ENCODE measurements at regions not wholly inside any gene's neighbourhood (a gene's known extent, or its start where the extent isn't known, plus 50 kb on each side); places are given as distances from the start of the nearest gene placed in this dataset.

DNA sequence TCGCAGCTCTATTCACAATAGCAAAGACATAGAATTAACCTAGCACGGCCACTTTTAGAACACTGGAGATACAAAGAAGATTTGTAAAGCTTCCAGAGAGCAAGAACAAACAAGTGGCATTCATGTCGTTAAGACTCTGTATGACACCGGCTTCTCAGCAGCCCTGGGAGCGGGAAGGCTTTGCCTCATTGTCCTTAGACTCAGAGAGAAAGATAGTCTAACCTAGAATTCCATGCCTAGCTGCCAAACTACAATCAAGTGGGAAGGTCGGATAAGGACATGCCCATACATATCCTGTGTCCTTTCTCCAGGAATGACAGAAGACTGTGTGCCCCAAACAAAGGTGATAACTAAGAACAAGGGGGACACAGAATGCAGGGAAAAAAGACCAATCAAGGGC, 1038.3 kb downstream of the BCL11B start:
- H3K36me3 ChIP-seq (ENCODE audit: control insufficient read depth, insufficient read depth, low read length) = no peaks in the 10 kb centered on the region
- WGBS (ENCODE audit: insufficient coverage, low lambda C conversion rate) = 100% methylated on average over 1 of the region's 6 CpGs
- no peak overlapping the region for H3K4me3 ChIP-seq (ENCODE audit: low read length)
- DNase-seq = no peak
- no peaks in the 10 kb centered on the region for H3K27me3 ChIP-seq (ENCODE audit: control insufficient read depth, insufficient read depth, low read length)
- no peak overlapping the region for H3K27ac ChIP-seq (ENCODE audit: low read length)
- H3K4me1 ChIP-seq (ENCODE audit: control insufficient read depth, insufficient read depth, low read length) = no peaks in the 10 kb centered on the region
- no peaks in the 10 kb centered on the region for H3K9me3 ChIP-seq (ENCODE audit: control insufficient read depth, low read depth, low read length)

DNA sequence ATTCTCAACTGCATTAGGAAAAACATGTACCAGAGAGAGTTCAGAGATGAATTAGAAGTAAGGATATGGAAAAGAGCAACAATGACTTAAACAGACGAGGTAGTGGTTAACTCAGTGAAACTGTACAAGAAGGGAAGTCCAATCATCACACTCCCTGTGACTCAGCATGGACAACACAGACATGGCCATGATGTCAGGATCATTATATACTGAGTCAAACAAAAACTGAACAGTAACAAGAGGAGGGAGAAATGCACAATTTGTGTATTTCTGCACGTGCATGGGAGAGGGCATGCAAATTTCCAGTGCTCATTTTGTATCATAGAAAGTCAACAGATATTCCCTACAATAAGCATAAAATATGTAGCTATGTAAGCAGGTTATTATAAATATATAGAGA, 1037.8 kb downstream of the BCL11B start:
- Histone ChIP-seq H3K27me3 (ENCODE audit: control insufficient read depth, insufficient read depth, low read length) (no peaks in the 10 kb centered on the region), H3K4me1 (ENCODE audit: control insufficient read depth, insufficient read depth, low read length) (no peaks in the 10 kb centered on the region), H3K4me3 (ENCODE audit: low read length) (no peak overlapping the region), H3K9me3 (ENCODE audit: control insufficient read depth, low read depth, low read length) (no peaks in the 10 kb centered on the region), H3K36me3 (ENCODE audit: control insufficient read depth, insufficient read depth, low read length) (no peaks in the 10 kb centered on the region), H3K27ac (ENCODE audit: low read length) (no peak overlapping the region)
- DNase-seq = no peak
- WGBS (ENCODE audit: insufficient coverage, low lambda C conversion rate) = no CpG with 5 or more reads among the region's 2 CpGs

DNA sequence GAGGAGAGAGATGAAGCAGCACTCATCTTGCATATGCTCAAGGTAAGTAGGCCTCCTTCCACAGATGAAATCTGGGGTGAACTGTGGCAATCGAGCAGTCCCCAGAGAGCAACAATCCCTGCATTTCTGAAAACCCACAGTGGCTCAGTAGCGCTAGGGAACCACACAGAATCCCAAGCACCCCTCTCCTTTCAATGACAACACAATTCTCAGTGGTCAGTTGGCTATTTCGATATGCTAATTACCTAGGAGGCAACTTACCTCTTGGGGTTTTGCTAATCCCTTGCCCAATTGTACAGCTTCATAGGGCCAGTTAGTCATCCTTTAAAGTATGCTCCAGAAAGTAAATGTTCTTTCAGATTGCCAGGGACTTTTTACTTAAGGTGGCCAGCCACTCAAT, 1035.7 kb downstream of the BCL11B start:
- Histone ChIP-seq H3K27me3 (ENCODE audit: control insufficient read depth, insufficient read depth, low read length) (no peaks in the 10 kb centered on the region), H3K9me3 (ENCODE audit: control insufficient read depth, low read depth, low read length) (no peaks in the 10 kb centered on the region), H3K36me3 (ENCODE audit: control insufficient read depth, insufficient read depth, low read length) (no peaks in the 10 kb centered on the region), H3K4me1 (ENCODE audit: control insufficient read depth, insufficient read depth, low read length) (no peaks in the 10 kb centered on the region), H3K27ac (ENCODE audit: low read length) (no peak overlapping the region), H3K4me3 (ENCODE audit: low read length) (no peak overlapping the region)
- WGBS (ENCODE audit: insufficient coverage, low lambda C conversion rate) = no CpG with 5 or more reads among the region's 3 CpGs
- DNase-seq = no peak

GRCh38 chr14:98237939-98238338, 1034.1 kb downstream of the BCL11B start:
- no CpG with 5 or more reads among the region's 4 CpGs for WGBS (ENCODE audit: insufficient coverage, low lambda C conversion rate)

DNA sequence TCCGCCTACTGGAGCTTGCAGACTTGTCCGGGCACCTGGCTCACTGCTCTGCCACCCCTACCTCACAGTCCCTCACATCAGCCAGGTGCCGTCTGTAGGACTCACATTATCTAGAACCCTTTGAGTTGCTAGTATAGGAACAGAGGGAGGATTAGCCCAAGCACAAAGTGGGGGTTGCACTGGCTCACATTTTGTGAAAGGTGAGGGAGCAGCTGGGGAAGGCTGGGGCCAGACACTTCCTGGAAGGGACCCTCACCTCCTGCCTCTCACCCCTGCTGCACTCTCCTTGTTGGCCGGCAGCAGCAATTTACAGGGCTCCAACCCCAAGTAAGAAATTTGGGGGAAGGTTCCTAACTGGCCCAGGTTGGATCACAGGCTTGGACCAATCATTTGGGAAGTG, 1031.6 kb downstream of the BCL11B start:
- no CpG with 5 or more reads among the region's 4 CpGs for WGBS (ENCODE audit: insufficient coverage, low lambda C conversion rate)
- H3K27ac ChIP-seq (ENCODE audit: low read length) = no peak overlapping the region
- H3K27me3 ChIP-seq (ENCODE audit: control insufficient read depth, insufficient read depth, low read length) = no peaks in the 10 kb centered on the region

More at GRCh38 chr14:98237939-98238338, 1034.1 kb downstream of the BCL11B start:
- Histone ChIP-seq H3K9me3 (ENCODE audit: control insufficient read depth, low read depth, low read length) (no peaks in the 10 kb centered on the region), H3K27ac (ENCODE audit: low read length) (no peak overlapping the region), H3K27me3 (ENCODE audit: control insufficient read depth, insufficient read depth, low read length) (no peaks in the 10 kb centered on the region), H3K4me1 (ENCODE audit: control insufficient read depth, insufficient read depth, low read length) (no peaks in the 10 kb centered on the region), H3K36me3 (ENCODE audit: control insufficient read depth, insufficient read depth, low read length) (no peaks in the 10 kb centered on the region), H3K4me3 (ENCODE audit: low read length) (no peak overlapping the region)
- DNase-seq = no peak

GRCh38 chr14:98242903-98243302, 1029.1 kb downstream of the BCL11B start:
- no peaks in the 10 kb centered on the region for H3K4me1 ChIP-seq (ENCODE audit: control insufficient read depth, insufficient read depth, low read length)
- no peak overlapping the region for H3K4me3 ChIP-seq (ENCODE audit: low read length)
- H3K36me3 ChIP-seq (ENCODE audit: control insufficient read depth, insufficient read depth, low read length) = no peaks in the 10 kb centered on the region
- no peak for DNase-seq
- H3K27me3 ChIP-seq (ENCODE audit: control insufficient read depth, insufficient read depth, low read length) = no peaks in the 10 kb centered on the region
- no peak overlapping the region for H3K27ac ChIP-seq (ENCODE audit: low read length)
- 100% methylated on average over 1 of the region's 6 CpGs for WGBS (ENCODE audit: insufficient coverage, low lambda C conversion rate)
- no peaks in the 10 kb centered on the region for H3K9me3 ChIP-seq (ENCODE audit: control insufficient read depth, low read depth, low read length)

More for the DNA sequence above, 1031.6 kb downstream of the BCL11B start:
- Histone ChIP-seq H3K4me3 (ENCODE audit: low read length) (no peak overlapping the region), H3K9me3 (ENCODE audit: control insufficient read depth, low read depth, low read length) (no peaks in the 10 kb centered on the region), H3K4me1 (ENCODE audit: control insufficient read depth, insufficient read depth, low read length) (no peaks in the 10 kb centered on the region), H3K36me3 (ENCODE audit: control insufficient read depth, insufficient read depth, low read length) (no peaks in the 10 kb centered on the region)
- no peak for DNase-seq

- no peak overlapping the region for H3K4me3 ChIP-seq (ENCODE audit: low read length)
- H3K36me3 ChIP-seq (ENCODE audit: control insufficient read depth, insufficient read depth, low read length) = no peaks in the 10 kb centered on the region
- WGBS (ENCODE audit: insufficient coverage, low lambda C conversion rate) = no CpG with 5 or more reads among the region's 4 CpGs
- H3K27me3 ChIP-seq (ENCODE audit: control insufficient read depth, insufficient read depth, low read length) = no peaks in the 10 kb centered on the region
- no peaks in the 10 kb centered on the region for H3K4me1 ChIP-seq (ENCODE audit: control insufficient read depth, insufficient read depth, low read length)
- no peaks in the 10 kb centered on the region for H3K9me3 ChIP-seq (ENCODE audit: control insufficient read depth, low read depth, low read length)
- H3K27ac ChIP-seq (ENCODE audit: low read length) = no peak overlapping the region
- DNase-seq = no peak
These were observed 1028.7 kb downstream of the BCL11B start for GRCh38 chr14:98243332-98243731.

GRCh38 chr14:98244162-98244948, 1027.6 kb downstream of the BCL11B start:
- Histone ChIP-seq H3K9me3 (ENCODE audit: control insufficient read depth, low read depth, low read length) (no peaks in the 10 kb centered on the region), H3K27ac (ENCODE audit: low read length) (no peak overlapping the region), H3K4me1 (ENCODE audit: control insufficient read depth, insufficient read depth, low read length) (no peaks in the 10 kb centered on the region), H3K4me3 (ENCODE audit: low read length) (no peak overlapping the region), H3K36me3 (ENCODE audit: control insufficient read depth, insufficient read depth, low read length) (no peaks in the 10 kb centered on the region), H3K27me3 (ENCODE audit: control insufficient read depth, insufficient read depth, low read length) (no peaks in the 10 kb centered on the region)
- WGBS (ENCODE audit: insufficient coverage, low lambda C conversion rate) = 67% methylated on average over 2 of the region's 12 CpGs
- DNase-seq = no peak

DNA sequence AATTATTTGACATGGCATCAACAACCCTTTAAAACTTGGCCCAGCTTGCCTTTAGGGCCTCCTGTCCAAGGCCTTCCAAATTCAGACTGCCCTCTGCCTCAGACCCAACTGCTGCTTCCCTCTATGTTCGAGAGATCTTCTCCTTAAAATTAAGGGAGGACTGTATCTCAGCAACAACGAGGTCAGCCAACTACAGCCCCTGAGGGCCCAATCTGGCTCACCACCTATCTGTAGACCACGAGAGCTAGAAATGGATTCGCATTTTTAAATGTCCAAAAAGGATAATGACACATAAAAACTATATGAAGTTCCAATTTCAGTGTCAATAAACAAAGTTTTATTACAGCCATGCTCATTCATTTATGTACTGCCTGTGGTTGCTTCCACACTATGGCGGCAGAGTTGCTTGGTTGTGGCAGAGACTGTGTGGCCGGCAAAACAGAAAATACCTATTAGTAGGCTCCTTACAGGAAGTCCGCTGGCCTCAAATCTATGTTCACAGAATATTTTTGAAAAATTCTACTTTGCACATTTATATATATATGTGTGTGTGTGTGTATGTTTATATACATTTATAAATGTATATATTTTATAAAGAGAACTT, 1026.9 kb downstream of the BCL11B start:
- Histone ChIP-seq H3K4me3 (ENCODE audit: low read length) (no peak overlapping the region), H3K4me1 (ENCODE audit: control insufficient read depth, insufficient read depth, low read length) (no peaks in the 10 kb centered on the region), H3K27me3 (ENCODE audit: control insufficient read depth, insufficient read depth, low read length) (no peaks in the 10 kb centered on the region), H3K27ac (ENCODE audit: low read length) (no peak overlapping the region), H3K36me3 (ENCODE audit: control insufficient read depth, insufficient read depth, low read length) (no peaks in the 10 kb centered on the region), H3K9me3 (ENCODE audit: control insufficient read depth, low read depth, low read length) (no peaks in the 10 kb centered on the region)
- WGBS (ENCODE audit: insufficient coverage, low lambda C conversion rate) = 100% methylated on average over 2 of the region's 7 CpGs
- no peak for DNase-seq

DNA sequence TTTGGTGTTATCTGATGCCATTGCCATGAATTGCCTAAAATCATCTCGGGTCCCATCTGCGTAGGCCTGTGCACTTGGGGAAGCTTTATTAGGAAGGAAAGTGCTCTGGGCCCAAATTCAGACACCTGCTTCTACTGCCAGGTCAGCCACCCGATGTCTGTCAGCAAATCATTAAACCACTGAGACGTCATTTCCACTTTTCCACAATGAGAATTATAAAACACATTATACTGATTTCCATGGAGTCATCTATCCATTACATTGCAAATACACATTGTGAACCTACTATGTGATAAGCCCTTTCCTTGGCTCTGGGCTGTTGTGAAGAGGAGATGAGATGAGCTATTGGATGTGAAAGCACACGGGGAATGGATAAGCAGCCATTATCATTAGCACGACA, 1022.9 kb downstream of the BCL11B start:
- Histone ChIP-seq H3K9me3 (ENCODE audit: control insufficient read depth, low read depth, low read length) (no peaks in the 10 kb centered on the region), H3K36me3 (ENCODE audit: control insufficient read depth, insufficient read depth, low read length) (no peaks in the 10 kb centered on the region), H3K27me3 (ENCODE audit: control insufficient read depth, insufficient read depth, low read length) (no peaks in the 10 kb centered on the region), H3K27ac (ENCODE audit: low read length) (no peak overlapping the region), H3K4me3 (ENCODE audit: low read length) (no peak overlapping the region), H3K4me1 (ENCODE audit: control insufficient read depth, insufficient read depth, low read length) (no peaks in the 10 kb centered on the region)
- WGBS (ENCODE audit: insufficient coverage, low lambda C conversion rate) = no CpG with 5 or more reads among the region's 6 CpGs
- no peak for DNase-seq

GRCh38 chr14:98249476-98249875, 1022.5 kb downstream of the BCL11B start:
- H3K4me3 ChIP-seq (ENCODE audit: low read length) = no peak overlapping the region
- H3K27me3 ChIP-seq (ENCODE audit: control insufficient read depth, insufficient read depth, low read length) = no peaks in the 10 kb centered on the region
- H3K27ac ChIP-seq (ENCODE audit: low read length) = no peak overlapping the region
- no peak for DNase-seq
- no peaks in the 10 kb centered on the region for H3K4me1 ChIP-seq (ENCODE audit: control insufficient read depth, insufficient read depth, low read length)
- no peaks in the 10 kb centered on the region for H3K36me3 ChIP-seq (ENCODE audit: control insufficient read depth, insufficient read depth, low read length)
- 14% methylated on average over 1 of the region's 2 CpGs for WGBS (ENCODE audit: insufficient coverage, low lambda C conversion rate)
- H3K9me3 ChIP-seq (ENCODE audit: control insufficient read depth, low read depth, low read length) = no peaks in the 10 kb centered on the region
